ENCODE measurements at regions not wholly inside any gene's neighbourhood (a gene's known extent, or its start where the extent isn't known, plus 50 kb on each side); places are given as distances from the start of the nearest gene placed in this dataset.

- peaks cover 0 to 22% (median 3%) of the 10 kb centered on the region in 11 donors for H3K9me3 ChIP-seq
- intact Hi-C loops (cut with DNase I) = no loop called here
- no peaks in the 10 kb centered on the region for H3K4me1 ChIP-seq
- DNase-seq (no peak), ATAC-seq (no peak)
- no peaks in the 10 kb centered on the region for H3K36me3 ChIP-seq
- no peak for TF ChIP-seq CTCF (IDR thresholded peaks at IDR 0.05)
- WGBS, 2 donors = 79 to 84% methylated on average over 2 of the region's 2 CpGs
- H3K4me3 ChIP-seq = no peak overlapping the region
- no peaks in the 10 kb centered on the region for H3K27me3 ChIP-seq
- H3K27ac ChIP-seq = no peak overlapping the region
Observed at GRCh38 chr9:24451346-24451745, 94.4 kb downstream of the IZUMO3 start.

- Histone ChIP-seq H3K4me1 (no peaks in the 10 kb centered on the region), H3K27ac (no peak overlapping the region), H3K27me3 (no peaks in the 10 kb centered on the region), H3K9me3 (peaks cover 0 to 22% (median 3%) of the 10 kb centered on the region in 11 donors), H3K4me3 (no peak overlapping the region), H3K36me3 (no peaks in the 10 kb centered on the region)
- no peak for DNase-seq
- intact Hi-C loops (cut with DNase I) = no loop called here
- no peak for TF ChIP-seq CTCF (IDR thresholded peaks at IDR 0.05)
- no peak for ATAC-seq
- 72 to 74% methylated on average over 1 of the region's 1 CpG for WGBS, 2 donors
Observed at GRCh38 chr9:24449976-24450375, 95.7 kb downstream of the IZUMO3 start.

GRCh38 chr9:24439456-24439855 lies 106.2 kb downstream of the IZUMO3 start:
- no peaks in the 10 kb centered on the region for H3K27me3 ChIP-seq
- TF ChIP-seq CTCF (IDR thresholded peaks at IDR 0.05) = no peak
- no peaks in the 10 kb centered on the region for H3K36me3 ChIP-seq
- no peak for ATAC-seq
- H3K9me3 ChIP-seq = peaks cover 0 to 34% (median 3%) of the 10 kb centered on the region in 11 donors
- H3K4me1 ChIP-seq = no peaks in the 10 kb centered on the region
- no peak overlapping the region for H3K27ac ChIP-seq
- no peak overlapping the region for H3K4me3 ChIP-seq
- no peak for DNase-seq
- intact Hi-C loops (cut with DNase I) = no loop called here

GRCh38 chr9:24438876-24439275 lies 106.8 kb downstream of the IZUMO3 start:
- H3K27ac ChIP-seq = no peak overlapping the region
- no peak overlapping the region for H3K4me3 ChIP-seq
- ATAC-seq (no peak), DNase-seq (no peak)
- no peaks in the 10 kb centered on the region for H3K4me1 ChIP-seq
- no peak for TF ChIP-seq CTCF (IDR thresholded peaks at IDR 0.05)
- 69 to 71% methylated on average over 3 of the region's 3 CpGs for WGBS, 2 donors
- no peaks in the 10 kb centered on the region for H3K27me3 ChIP-seq
- no peaks in the 10 kb centered on the region for H3K36me3 ChIP-seq
- peaks cover 0 to 39% (median 3%) of the 10 kb centered on the region in 11 donors for H3K9me3 ChIP-seq
- intact Hi-C loops (cut with DNase I) = no loop called here

- no peaks in the 10 kb centered on the region for H3K4me1 ChIP-seq
- ATAC-seq = no peak
- WGBS, 2 donors = 34 to 42% methylated on average over 1 of the region's 1 CpG
- no peak overlapping the region for H3K27ac ChIP-seq
- H3K36me3 ChIP-seq = no peaks in the 10 kb centered on the region
- peaks cover 0 to 32% (median 2%) of the 10 kb centered on the region in 11 donors for H3K9me3 ChIP-seq
- TF ChIP-seq CTCF (IDR thresholded peaks at IDR 0.05) = no peak
- no peak for DNase-seq
- H3K4me3 ChIP-seq = no peak overlapping the region
- H3K27me3 ChIP-seq = no peaks in the 10 kb centered on the region
- intact Hi-C loops (cut with DNase I) = no loop called here
Observed at GRCh38 chr9:24436761-24437160, 108.9 kb downstream of the IZUMO3 start.

Measured in heart right ventricle (tissue), 16 donors.